ENCODE measurements at regions not wholly inside any gene's neighbourhood (a gene's known extent, or its start where the extent isn't known, plus 50 kb on each side); places are given as distances from the start of the nearest gene placed in this dataset.

DNA sequence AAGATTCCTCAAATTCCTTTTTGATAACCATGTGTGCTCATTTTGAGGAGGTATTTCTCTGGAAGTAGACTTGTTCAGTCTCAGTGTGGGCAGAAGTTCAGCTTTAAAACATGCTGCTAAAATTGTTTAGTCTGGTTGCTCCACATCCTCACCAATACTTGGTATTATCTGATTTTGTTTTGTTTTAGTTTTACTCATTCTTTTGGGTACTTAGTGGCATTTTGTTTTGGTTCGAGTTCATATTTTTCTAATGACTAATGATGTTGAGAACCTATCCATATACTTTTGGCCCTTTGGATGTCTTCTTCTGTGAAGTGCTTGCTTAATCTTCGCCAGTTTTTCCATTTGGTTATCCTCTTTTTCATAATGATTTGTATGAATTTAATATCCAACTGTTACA, 694.2 kb upstream of the FZD8 start:
- WGBS, 2 donors, result 78 to 79% methylated on average over 2 of the region's 2 CpGs
- no peaks in the 10 kb centered on the region for H3K36me3 ChIP-seq (ENCODE audit: control insufficient read depth in 2 of 2, insufficient read depth in 2 of 2, low read length in 1 of 2)
- H3K27ac ChIP-seq (ENCODE audit: low read depth in 2 of 2, low read length in 1 of 2), result no peak overlapping the region
- no peaks in the 10 kb centered on the region for H3K4me1 ChIP-seq (ENCODE audit: control insufficient read depth in 2 of 2, insufficient read depth in 2 of 2, low read length in 1 of 2)
- H3K4me3 ChIP-seq (ENCODE audit: low read depth in 1 of 2, low read length in 2 of 2), result no peak overlapping the region
- H3K27me3 ChIP-seq (ENCODE audit: control insufficient read depth in 1 of 2, insufficient read depth in 2 of 2, low read length in 2 of 2), result no peaks in the 10 kb centered on the region
- no peaks in the 10 kb centered on the region for H3K9me3 ChIP-seq (ENCODE audit: control insufficient read depth in 2 of 2, insufficient read depth in 1 of 2, low read depth in 1 of 2, low read length in 1 of 2)

DNA sequence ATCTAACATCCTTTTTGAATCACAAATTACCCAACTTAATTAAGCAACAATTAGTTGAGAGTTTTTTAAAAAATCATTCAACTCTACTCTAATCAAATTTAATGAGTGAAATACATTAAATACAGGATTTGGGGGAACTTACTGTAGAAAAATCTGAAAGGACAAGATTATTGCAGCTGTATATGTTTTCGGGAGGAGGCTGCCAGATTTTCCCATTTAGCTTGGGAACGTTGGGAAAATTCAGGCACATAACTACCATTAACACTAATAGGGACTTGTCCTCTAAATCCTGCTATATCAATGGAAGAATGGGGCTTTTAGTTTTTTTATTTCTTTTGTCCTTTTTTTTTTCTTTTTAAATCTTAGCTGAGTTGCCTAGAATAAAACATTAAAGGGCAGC, 691.4 kb upstream of the FZD8 start:
- no peak overlapping the region for H3K27ac ChIP-seq (ENCODE audit: low read depth in 2 of 2, low read length in 1 of 2)
- H3K27me3 ChIP-seq (ENCODE audit: control insufficient read depth in 1 of 2, insufficient read depth in 2 of 2, low read length in 2 of 2), result no peaks in the 10 kb centered on the region
- WGBS, 2 donors, result 68 to 72% methylated on average over 2 of the region's 2 CpGs
- no peak overlapping the region for H3K4me3 ChIP-seq (ENCODE audit: low read depth in 1 of 2, low read length in 2 of 2)
- H3K36me3 ChIP-seq (ENCODE audit: control insufficient read depth in 2 of 2, insufficient read depth in 2 of 2, low read length in 1 of 2), result no peaks in the 10 kb centered on the region
- H3K4me1 ChIP-seq (ENCODE audit: control insufficient read depth in 2 of 2, insufficient read depth in 2 of 2, low read length in 1 of 2), result no peaks in the 10 kb centered on the region
- no peaks in the 10 kb centered on the region for H3K9me3 ChIP-seq (ENCODE audit: control insufficient read depth in 2 of 2, insufficient read depth in 1 of 2, low read depth in 1 of 2, low read length in 1 of 2)

DNA sequence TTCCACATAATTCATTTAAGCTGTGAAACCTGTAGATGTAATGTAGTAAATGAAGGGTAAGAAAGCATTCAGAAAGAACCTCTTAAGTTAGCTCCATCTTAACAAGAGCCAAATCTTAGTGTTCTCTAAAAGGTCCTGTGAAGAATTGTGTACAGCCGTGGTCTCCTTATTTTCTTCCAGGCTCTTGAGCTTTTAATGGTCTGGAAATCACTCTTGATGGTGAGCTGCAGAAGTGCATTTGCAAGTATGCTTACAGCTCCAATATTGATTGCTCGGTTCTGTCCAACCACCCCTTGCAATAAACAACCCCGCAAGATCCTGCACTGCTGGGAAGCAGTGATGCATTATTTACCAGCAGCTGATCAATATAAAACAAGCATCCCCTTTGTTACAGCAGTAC, 690.8 kb upstream of the FZD8 start:
- Histone ChIP-seq H3K4me1 (ENCODE audit: control insufficient read depth in 2 of 2, insufficient read depth in 2 of 2, low read length in 1 of 2) (no peaks in the 10 kb centered on the region), H3K27ac (ENCODE audit: low read depth in 2 of 2, low read length in 1 of 2) (no peak overlapping the region), H3K4me3 (ENCODE audit: low read depth in 1 of 2, low read length in 2 of 2) (no peak overlapping the region), H3K27me3 (ENCODE audit: control insufficient read depth in 1 of 2, insufficient read depth in 2 of 2, low read length in 2 of 2) (no peaks in the 10 kb centered on the region), H3K9me3 (ENCODE audit: control insufficient read depth in 2 of 2, insufficient read depth in 1 of 2, low read depth in 1 of 2, low read length in 1 of 2) (no peaks in the 10 kb centered on the region), H3K36me3 (ENCODE audit: control insufficient read depth in 2 of 2, insufficient read depth in 2 of 2, low read length in 1 of 2) (no peaks in the 10 kb centered on the region)
- 88 to 89% methylated on average over 3 of the region's 3 CpGs for WGBS, 2 donors

- 83 to 86% methylated on average over 3 of the region's 3 CpGs for WGBS, 2 donors
- no peaks in the 10 kb centered on the region for H3K36me3 ChIP-seq (ENCODE audit: control insufficient read depth in 2 of 2, insufficient read depth in 2 of 2, low read length in 1 of 2)
- no peaks in the 10 kb centered on the region for H3K27me3 ChIP-seq (ENCODE audit: control insufficient read depth in 1 of 2, insufficient read depth in 2 of 2, low read length in 2 of 2)
- H3K27ac ChIP-seq (ENCODE audit: low read depth in 2 of 2, low read length in 1 of 2), result no peak overlapping the region
- no peak overlapping the region for H3K4me3 ChIP-seq (ENCODE audit: low read depth in 1 of 2, low read length in 2 of 2)
- H3K9me3 ChIP-seq (ENCODE audit: control insufficient read depth in 2 of 2, insufficient read depth in 1 of 2, low read depth in 1 of 2, low read length in 1 of 2), result no peaks in the 10 kb centered on the region
- no peaks in the 10 kb centered on the region for H3K4me1 ChIP-seq (ENCODE audit: control insufficient read depth in 2 of 2, insufficient read depth in 2 of 2, low read length in 1 of 2)
Measured at GRCh38 chr10:36331121-36331520, 689.0 kb upstream of the FZD8 start.

DNA sequence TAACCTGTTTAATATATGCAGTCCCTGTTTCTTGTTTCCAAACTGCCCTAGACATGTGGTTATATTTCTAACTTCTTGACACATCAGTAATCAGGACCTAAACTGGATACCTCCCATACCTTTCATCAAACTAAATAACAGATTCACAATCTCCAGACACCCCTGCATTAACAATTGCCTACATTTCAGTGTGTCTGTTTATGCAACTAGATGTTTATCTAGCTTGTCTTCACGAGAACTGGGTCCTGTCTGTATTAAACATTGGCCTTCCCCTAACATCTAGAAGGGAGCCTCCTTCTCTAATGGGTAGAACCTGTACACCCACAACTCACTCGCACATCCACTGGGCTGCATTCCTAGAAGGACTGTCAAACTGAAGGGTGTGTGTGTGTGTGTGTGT, 683.7 kb upstream of the FZD8 start:
- H3K4me1 ChIP-seq (ENCODE audit: control insufficient read depth in 2 of 2, insufficient read depth in 2 of 2, low read length in 1 of 2), result no peaks in the 10 kb centered on the region
- no peaks in the 10 kb centered on the region for H3K27me3 ChIP-seq (ENCODE audit: control insufficient read depth in 1 of 2, insufficient read depth in 2 of 2, low read length in 2 of 2)
- H3K36me3 ChIP-seq (ENCODE audit: control insufficient read depth in 2 of 2, insufficient read depth in 2 of 2, low read length in 1 of 2), result no peaks in the 10 kb centered on the region
- H3K4me3 ChIP-seq (ENCODE audit: low read depth in 1 of 2, low read length in 2 of 2), result no peak overlapping the region
- no peaks in the 10 kb centered on the region for H3K9me3 ChIP-seq (ENCODE audit: control insufficient read depth in 2 of 2, insufficient read depth in 1 of 2, low read depth in 1 of 2, low read length in 1 of 2)
- no peak overlapping the region for H3K27ac ChIP-seq (ENCODE audit: low read depth in 2 of 2, low read length in 1 of 2)
- WGBS, 2 donors, result 67 to 80% methylated on average over 2 of the region's 2 CpGs

- 83 to 84% methylated on average over 2 of the region's 2 CpGs for WGBS, 2 donors
- Histone ChIP-seq H3K4me1 (ENCODE audit: control insufficient read depth in 2 of 2, insufficient read depth in 2 of 2, low read length in 1 of 2) (no peaks in the 10 kb centered on the region), H3K36me3 (ENCODE audit: control insufficient read depth in 2 of 2, insufficient read depth in 2 of 2, low read length in 1 of 2) (no peaks in the 10 kb centered on the region), H3K27me3 (ENCODE audit: control insufficient read depth in 1 of 2, insufficient read depth in 2 of 2, low read length in 2 of 2) (no peaks in the 10 kb centered on the region), H3K27ac (ENCODE audit: low read depth in 2 of 2, low read length in 1 of 2) (no peak overlapping the region), H3K4me3 (ENCODE audit: low read depth in 1 of 2, low read length in 2 of 2) (no peak overlapping the region), H3K9me3 (ENCODE audit: control insufficient read depth in 2 of 2, insufficient read depth in 1 of 2, low read depth in 1 of 2, low read length in 1 of 2) (no peaks in the 10 kb centered on the region)
Measured at GRCh38 chr10:36324831-36325230, 682.7 kb upstream of the FZD8 start.

DNA sequence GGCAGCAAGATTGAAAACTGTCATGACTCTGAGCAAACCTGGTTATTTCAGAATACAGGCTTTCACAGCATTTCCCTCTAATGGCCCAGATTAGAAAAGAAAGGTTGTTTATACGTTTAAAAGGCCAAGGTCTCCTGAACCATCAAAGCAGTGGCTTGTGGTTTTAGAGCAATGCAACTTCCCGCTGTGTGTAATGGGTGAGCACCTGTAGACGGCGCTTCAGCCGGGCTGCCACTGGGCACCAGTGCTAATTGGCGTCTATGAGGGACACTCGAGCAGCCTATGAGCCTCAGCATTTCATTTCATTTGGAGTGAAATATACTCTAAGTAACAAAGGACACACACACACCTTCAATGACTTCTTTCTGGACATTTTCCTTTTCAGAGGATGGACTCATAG, 671.0 kb upstream of the FZD8 start:
- WGBS, 2 donors, result 84 to 87% methylated on average over 7 of the region's 7 CpGs
- Histone ChIP-seq H3K4me3 (ENCODE audit: low read depth in 1 of 2, low read length in 2 of 2) (no peak overlapping the region), H3K27me3 (ENCODE audit: control insufficient read depth in 1 of 2, insufficient read depth in 2 of 2, low read length in 2 of 2) (no peaks in the 10 kb centered on the region), H3K36me3 (ENCODE audit: control insufficient read depth in 2 of 2, insufficient read depth in 2 of 2, low read length in 1 of 2) (no peaks in the 10 kb centered on the region), H3K9me3 (ENCODE audit: control insufficient read depth in 2 of 2, insufficient read depth in 1 of 2, low read depth in 1 of 2, low read length in 1 of 2) (no peaks in the 10 kb centered on the region), H3K4me1 (ENCODE audit: control insufficient read depth in 2 of 2, insufficient read depth in 2 of 2, low read length in 1 of 2) (no peaks in the 10 kb centered on the region), H3K27ac (ENCODE audit: low read depth in 2 of 2, low read length in 1 of 2) (no peak overlapping the region)

GRCh38 chr10:36303896-36304295, 661.8 kb upstream of the FZD8 start:
- H3K36me3 ChIP-seq (ENCODE audit: control insufficient read depth in 2 of 2, insufficient read depth in 2 of 2, low read length in 1 of 2), result no peaks in the 10 kb centered on the region
- H3K9me3 ChIP-seq (ENCODE audit: control insufficient read depth in 2 of 2, insufficient read depth in 1 of 2, low read depth in 1 of 2, low read length in 1 of 2), result no peaks in the 10 kb centered on the region
- no peak overlapping the region for H3K4me3 ChIP-seq (ENCODE audit: low read depth in 1 of 2, low read length in 2 of 2)
- H3K4me1 ChIP-seq (ENCODE audit: control insufficient read depth in 2 of 2, insufficient read depth in 2 of 2, low read length in 1 of 2), result no peaks in the 10 kb centered on the region
- no peak overlapping the region for H3K27ac ChIP-seq (ENCODE audit: low read depth in 2 of 2, low read length in 1 of 2)
- no peaks in the 10 kb centered on the region for H3K27me3 ChIP-seq (ENCODE audit: control insufficient read depth in 1 of 2, insufficient read depth in 2 of 2, low read length in 2 of 2)

GRCh38 chr10:36302086-36302485, 660.0 kb upstream of the FZD8 start:
- Histone ChIP-seq H3K4me3 (ENCODE audit: low read depth in 1 of 2, low read length in 2 of 2) (no peak overlapping the region), H3K9me3 (ENCODE audit: control insufficient read depth in 2 of 2, insufficient read depth in 1 of 2, low read depth in 1 of 2, low read length in 1 of 2) (peaks cover 0 to 4% of the 10 kb centered on the region in 2 donors), H3K4me1 (ENCODE audit: control insufficient read depth in 2 of 2, insufficient read depth in 2 of 2, low read length in 1 of 2) (no peaks in the 10 kb centered on the region), H3K27me3 (ENCODE audit: control insufficient read depth in 1 of 2, insufficient read depth in 2 of 2, low read length in 2 of 2) (no peaks in the 10 kb centered on the region), H3K36me3 (ENCODE audit: control insufficient read depth in 2 of 2, insufficient read depth in 2 of 2, low read length in 1 of 2) (no peaks in the 10 kb centered on the region), H3K27ac (ENCODE audit: low read depth in 2 of 2, low read length in 1 of 2) (no peak overlapping the region)
- 67 to 89% methylated on average over 2 of the region's 2 CpGs for WGBS, 2 donors

GRCh38 chr10:36301539-36301938, 659.4 kb upstream of the FZD8 start:
- no peak overlapping the region for H3K4me3 ChIP-seq (ENCODE audit: low read depth in 1 of 2, low read length in 2 of 2)
- peaks cover 0 to 4% of the 10 kb centered on the region in 2 donors for H3K9me3 ChIP-seq (ENCODE audit: control insufficient read depth in 2 of 2, insufficient read depth in 1 of 2, low read depth in 1 of 2, low read length in 1 of 2)
- WGBS, 2 donors, result 93 to 98% methylated on average over 1 of the region's 1 CpG
- no peak overlapping the region for H3K27ac ChIP-seq (ENCODE audit: low read depth in 2 of 2, low read length in 1 of 2)
- no peaks in the 10 kb centered on the region for H3K4me1 ChIP-seq (ENCODE audit: control insufficient read depth in 2 of 2, insufficient read depth in 2 of 2, low read length in 1 of 2)
- H3K27me3 ChIP-seq (ENCODE audit: control insufficient read depth in 1 of 2, insufficient read depth in 2 of 2, low read length in 2 of 2), result no peaks in the 10 kb centered on the region
- H3K36me3 ChIP-seq (ENCODE audit: control insufficient read depth in 2 of 2, insufficient read depth in 2 of 2, low read length in 1 of 2), result no peaks in the 10 kb centered on the region
